B cell (primary cell): ENCODE measurements at regions not wholly inside any gene's neighbourhood (a gene's known extent, or its start where the extent isn't known, plus 50 kb on each side); places are given as distances from the start of the nearest gene placed in this dataset.

Experiments
- CTCF ChIP-seq: fragments of 200-600 bp; IDR thresholded peaks from one replicate; pipeline ENCODE4 v1.8.0; 2022; ENCODE audit warnings: antibody characterized with exemption, mild to moderate bottlenecking
- EZH2 ChIP-seq: IDR thresholded peaks from 2 replicates; pipeline ENCODE4 v1.6.1; 2012; ENCODE audit warnings: borderline replicate concordance, low read depth, mild to moderate bottlenecking, moderate library complexity, low read length; ENCODE audit not compliant: insufficient read depth, poor library complexity, severe bottlenecking

GRCh38 chr16:87228363-87228762, 88.8 kb downstream of the C16orf95 start:
- TF ChIP-seq CTCF (no peak), EZH2 (no peak)
